Caco-2 (cell line): ENCODE measurements at regions not wholly inside any gene's neighbourhood (a gene's known extent, or its start where the extent isn't known, plus 50 kb on each side); places are given as distances from the start of the nearest gene placed in this dataset.

Experiments
- BruUV-seq: library from RNA; stranded (reverse); fragments of 400-500 nt; replicated peaks from 2 replicates; lab custom pipeline; 2021; lab: Mats Ljungman, UMichigan
- CTCF ChIA-PET: fragments of 300-600 bp; sonication (Branson Sonifier 250); formaldehyde crosslinking; loops from one replicate; lab custom pipeline; 2022; ENCODE audit warnings: antibody characterized with exemption; lab: Charles Lee
- POLR2A ChIA-PET: fragments of 300-600 bp; sonication (Branson Sonifier 250); formaldehyde crosslinking; loops from one replicate; lab custom pipeline; 2022; ENCODE audit warnings: antibody characterized with exemption; lab: Charles Lee
- DNase-seq, 2 experiments: peaks; one replicate each; pipeline versions ENCODE4 v3.0.0 to v3.0.0-alpha.2; 2020 to 2022
- H3K27me3 ChIP-seq: replicated peaks from 2 replicates; pipeline ENCODE4 v1.6.0; 2011; ENCODE audit warnings: low read length; ENCODE audit not compliant: control insufficient read depth, insufficient read depth
- H3K36me3 ChIP-seq: 2 replicates; pipeline ENCODE4 v1.5.1; 2011; ENCODE audit warnings: low read length; ENCODE audit not compliant: control insufficient read depth, insufficient read depth
- H3K4me1 ChIP-seq: fragments of 250-450 bp; sonication (Bioruptor Pico); 2 replicates; pipeline ENCODE4 v1.5.1; 2020; ENCODE audit warnings: mild to moderate bottlenecking
- H3K4me3 ChIP-seq: 2 replicates; pipeline ENCODE4 v1.5.1; 2011; ENCODE audit warnings: low read depth, mild to moderate bottlenecking, control low read depth, low read length
- H3K9me3 ChIP-seq: fragments of 250-450 bp; sonication (Bioruptor Pico); 2 replicates; pipeline ENCODE4 v1.5.1; 2020; ENCODE audit warnings: mild to moderate bottlenecking, moderate library complexity
- H3K27ac Mint-ChIP-seq: one replicate; pipeline ENCODE4 v1.8.0; 2022; ENCODE audit warnings: mixed read lengths; ENCODE audit not compliant: unreplicated experiment
- H3K27me3 Mint-ChIP-seq: one replicate; pipeline ENCODE4 v1.8.0; 2022; ENCODE audit warnings: mixed read lengths; ENCODE audit not compliant: insufficient read depth, unreplicated experiment
- H3K36me3 Mint-ChIP-seq: one replicate; pipeline ENCODE4 v1.8.0; 2022; ENCODE audit warnings: mild to moderate bottlenecking, mixed read lengths; ENCODE audit not compliant: insufficient read depth, unreplicated experiment
- H3K4me1 Mint-ChIP-seq: one replicate; pipeline ENCODE4 v1.8.0; 2022; ENCODE audit warnings: low read depth, mixed read lengths; ENCODE audit not compliant: unreplicated experiment
- H3K4me3 Mint-ChIP-seq: one replicate; pipeline ENCODE4 v1.8.0; 2022; ENCODE audit warnings: mild to moderate bottlenecking, moderate library complexity, mixed read lengths; ENCODE audit not compliant: unreplicated experiment
- H3K9me3 Mint-ChIP-seq: one replicate; pipeline ENCODE4 v1.8.0; 2022; ENCODE audit warnings: mixed read lengths; ENCODE audit not compliant: unreplicated experiment
- intact Hi-C: fragments of 100-400 bp; cut with micrococcal nuclease; formaldehyde crosslinking; loops from one replicate; pipeline ENCODE4 v1.10.0; 2022; ENCODE audit not compliant: unreplicated experiment
- TF ChIP-seq, protein P1 (sequence below), 2 experiments: fragments of 200-600 bp in 1 of 2; IDR thresholded peaks; 1 replicate in 1 of 2; 2 replicates in 1 of 2; pipeline versions ENCODE4 v1.5.1 to v1.8.0; 2011 to 2022; ENCODE audit warnings: antibody characterized with exemption in 1 of 2, control low read depth in 1 of 2, inconsistent platforms in 1 of 2, low read depth in 1 of 2, low read length in 1 of 2, mild to moderate bottlenecking in 1 of 2, moderate library complexity in 1 of 2; ENCODE audit not compliant: insufficient read depth in 1 of 2, severe bottlenecking in 1 of 2, unreplicated experiment in 1 of 2

DNA sequence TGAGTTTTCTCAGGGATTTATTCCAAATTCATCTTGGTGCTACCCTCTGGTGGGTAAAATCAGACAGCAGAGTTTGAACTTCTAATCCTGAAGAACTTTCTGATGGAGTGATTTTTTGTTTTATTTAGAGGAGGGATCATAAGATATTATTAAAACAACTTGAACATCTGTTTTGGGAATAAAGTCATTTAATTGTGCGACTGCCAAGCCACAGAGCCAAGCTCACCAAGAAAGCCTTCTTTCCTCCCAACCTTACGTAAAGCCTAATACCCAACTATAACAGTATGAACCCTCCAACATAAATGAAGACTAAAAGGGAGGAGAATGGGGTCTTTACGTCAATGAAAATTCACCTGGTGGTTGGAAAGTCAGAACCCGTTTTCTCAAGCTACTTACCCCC lies 205.5 kb upstream of the IGF1 start:
- no peaks in the 10 kb centered on the region for H3K36me3 ChIP-seq
- no peak for DNase-seq
- peaks cover 12% of the 10 kb centered on the region for H3K4me1 Mint-ChIP-seq
- H3K4me3 Mint-ChIP-seq: no peak overlapping the region
- H3K9me3 ChIP-seq: no peaks in the 10 kb centered on the region
- H3K9me3 Mint-ChIP-seq: no peaks in the 10 kb centered on the region
- TF ChIP-seq, protein P1, sequence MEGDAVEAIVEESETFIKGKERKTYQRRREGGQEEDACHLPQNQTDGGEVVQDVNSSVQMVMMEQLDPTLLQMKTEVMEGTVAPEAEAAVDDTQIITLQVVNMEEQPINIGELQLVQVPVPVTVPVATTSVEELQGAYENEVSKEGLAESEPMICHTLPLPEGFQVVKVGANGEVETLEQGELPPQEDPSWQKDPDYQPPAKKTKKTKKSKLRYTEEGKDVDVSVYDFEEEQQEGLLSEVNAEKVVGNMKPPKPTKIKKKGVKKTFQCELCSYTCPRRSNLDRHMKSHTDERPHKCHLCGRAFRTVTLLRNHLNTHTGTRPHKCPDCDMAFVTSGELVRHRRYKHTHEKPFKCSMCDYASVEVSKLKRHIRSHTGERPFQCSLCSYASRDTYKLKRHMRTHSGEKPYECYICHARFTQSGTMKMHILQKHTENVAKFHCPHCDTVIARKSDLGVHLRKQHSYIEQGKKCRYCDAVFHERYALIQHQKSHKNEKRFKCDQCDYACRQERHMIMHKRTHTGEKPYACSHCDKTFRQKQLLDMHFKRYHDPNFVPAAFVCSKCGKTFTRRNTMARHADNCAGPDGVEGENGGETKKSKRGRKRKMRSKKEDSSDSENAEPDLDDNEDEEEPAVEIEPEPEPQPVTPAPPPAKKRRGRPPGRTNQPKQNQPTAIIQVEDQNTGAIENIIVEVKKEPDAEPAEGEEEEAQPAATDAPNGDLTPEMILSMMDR (IDR thresholded peaks at IDR 0.05; ENCODE audit: insufficient read depth in 1 of 2, low read depth in 1 of 2, low read length in 1 of 2, severe bottlenecking in 1 of 2, unreplicated experiment in 1 of 2): no peak
- no peak overlapping the region for H3K27ac Mint-ChIP-seq
- no peaks in the 10 kb centered on the region for H3K27me3 ChIP-seq
- intact Hi-C loops: no loop called here
- H3K4me3 ChIP-seq: no peak overlapping the region
- peaks cover 6% of the 10 kb centered on the region for H3K27me3 Mint-ChIP-seq
- BruUV-seq: no TSS peak
- CTCF ChIA-PET: no interaction called here
- POLR2A ChIA-PET: no interaction called here
- H3K4me1 ChIP-seq: 0 out of 2 replicates have a peak, but pooled peaks cover 7% of the 10 kb centered on the region
- H3K36me3 Mint-ChIP-seq: no peaks in the 10 kb centered on the region

DNA sequence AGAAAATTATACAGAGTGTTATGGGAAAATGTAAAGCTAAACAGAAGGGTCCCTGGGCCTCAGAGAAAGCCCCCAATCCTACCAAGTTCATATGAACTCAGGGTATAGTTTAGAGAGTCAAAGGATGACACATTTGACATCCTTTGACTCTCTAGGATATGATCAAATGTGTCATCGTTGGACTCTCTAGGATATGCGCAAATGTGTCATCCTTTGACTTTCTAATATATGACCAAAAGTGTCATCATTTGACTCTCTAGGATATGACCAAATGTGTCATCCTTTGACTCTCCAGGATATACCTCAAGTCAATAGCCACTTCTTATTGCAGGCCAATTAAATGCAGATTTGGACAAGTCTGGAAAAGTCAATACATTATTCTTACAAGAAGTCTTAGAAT lies 204.8 kb upstream of the IGF1 start:
- peaks cover 6% of the 10 kb centered on the region for H3K27me3 Mint-ChIP-seq
- intact Hi-C loops: no loop called here
- TF ChIP-seq, protein P1 (IDR thresholded peaks at IDR 0.05; ENCODE audit: insufficient read depth in 1 of 2, low read depth in 1 of 2, low read length in 1 of 2, severe bottlenecking in 1 of 2, unreplicated experiment in 1 of 2): no peak
- H3K9me3 Mint-ChIP-seq: no peaks in the 10 kb centered on the region
- CTCF ChIA-PET: no interaction called here
- peaks cover 6% of the 10 kb centered on the region for H3K4me1 Mint-ChIP-seq
- Histone ChIP-seq H3K4me3 (no peak overlapping the region), H3K9me3 (no peaks in the 10 kb centered on the region), H3K36me3 (no peaks in the 10 kb centered on the region), H3K27me3 (no peaks in the 10 kb centered on the region), H3K4me1 (0 out of 2 replicates have a peak, but pooled peaks cover 4% of the 10 kb centered on the region)
- no peak overlapping the region for H3K27ac Mint-ChIP-seq
- BruUV-seq: no TSS peak
- H3K36me3 Mint-ChIP-seq: no peaks in the 10 kb centered on the region
- no peak overlapping the region for H3K4me3 Mint-ChIP-seq
- POLR2A ChIA-PET: no interaction called here
- no peak for DNase-seq

DNA sequence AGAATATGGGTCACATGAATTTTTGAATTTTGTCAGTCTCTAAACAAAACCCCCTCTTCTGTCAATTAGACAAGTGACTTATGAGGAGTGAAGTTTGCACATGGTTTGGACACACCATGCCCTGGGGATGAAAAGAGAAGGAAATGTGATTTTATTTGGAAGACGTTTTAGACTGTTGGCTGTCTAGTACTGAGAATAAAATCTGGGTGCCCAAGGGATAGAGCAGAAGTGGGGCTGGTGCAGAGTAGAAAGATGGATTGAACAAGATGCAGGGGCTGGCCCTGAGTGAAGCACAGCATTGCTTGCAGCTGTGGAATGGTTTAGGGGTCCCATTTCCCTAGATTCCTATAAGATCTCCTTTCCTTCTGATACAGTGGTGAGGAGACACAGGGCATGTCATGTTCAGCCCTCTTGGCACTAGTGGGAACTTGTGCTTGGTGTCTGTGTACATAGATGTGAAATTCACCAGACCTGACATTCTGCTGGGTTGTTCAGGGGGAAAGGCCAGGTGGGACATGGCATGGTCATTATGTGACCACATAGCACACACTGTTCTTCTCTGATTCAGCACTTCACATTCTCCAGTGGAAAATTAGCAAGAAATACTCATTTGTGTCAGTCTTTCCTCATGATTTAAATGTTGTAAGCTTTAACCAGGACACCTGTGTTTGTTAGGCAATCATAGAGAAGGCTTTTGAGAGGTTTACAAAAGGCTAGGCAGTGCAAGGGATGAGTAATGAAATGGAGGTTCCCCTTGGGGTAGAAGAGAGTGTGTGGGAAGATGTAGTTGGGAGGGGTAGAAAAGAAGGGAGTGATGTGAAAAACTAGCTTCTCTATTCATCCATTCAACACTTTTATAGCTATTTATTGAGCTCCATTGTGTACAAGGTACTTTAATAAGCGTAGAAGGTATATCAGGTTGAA lies 202.3 kb upstream of the IGF1 start:
- Histone ChIP-seq H3K36me3 (no peaks in the 10 kb centered on the region), H3K4me1 (0 out of 2 replicates have a peak, but pooled peaks cover 4% of the 10 kb centered on the region), H3K9me3 (no peaks in the 10 kb centered on the region; the same call in 1 of the 2 replicates), H3K27me3 (no peaks in the 10 kb centered on the region), H3K4me3 (no peak overlapping the region)
- Mint-ChIP-seq H3K4me3 (no peak overlapping the region), H3K4me1 (no peaks in the 10 kb centered on the region), H3K27ac (no peak overlapping the region), H3K27me3 (peaks cover 8% of the 10 kb centered on the region), H3K9me3 (peaks cover 12% of the 10 kb centered on the region), H3K36me3 (no peaks in the 10 kb centered on the region)
- no peak for DNase-seq
- TF ChIP-seq, protein P1 (IDR thresholded peaks at IDR 0.05; ENCODE audit: insufficient read depth in 1 of 2, low read depth in 1 of 2, low read length in 1 of 2, severe bottlenecking in 1 of 2, unreplicated experiment in 1 of 2): no peak
- intact Hi-C loops: no loop called here
- BruUV-seq: no TSS peak
- ChIA-PET CTCF (no interaction called here), POLR2A (no interaction called here)
